OCI-LY7 (cell line): ENCODE measurements at regions not wholly inside any gene's neighbourhood (a gene's known extent, or its start where the extent isn't known, plus 50 kb on each side); places are given as distances from the start of the nearest gene placed in this dataset.

Experiments used
- BruUV-seq: library from RNA; stranded (reverse); fragments of 400-500 nt; replicated peaks from 2 replicates; lab custom pipeline; 2021; lab: Mats Ljungman, UMichigan
- CTCF ChIA-PET: fragments of 300-600 bp; sonication (Branson Sonifier 250); formaldehyde crosslinking; loops from one replicate; lab custom pipeline; 2022; ENCODE audit warnings: antibody characterized with exemption; ENCODE audit not compliant: unreplicated experiment; lab: Charles Lee
- POLR2A ChIA-PET: fragments of 300-600 bp; sonication (Branson Sonifier 250); formaldehyde crosslinking; loops from one replicate; lab custom pipeline; 2022; ENCODE audit warnings: antibody characterized with exemption; lab: Charles Lee
- DNase-seq: peaks from one replicate; pipeline ENCODE4 v3.0.0-alpha.2; 2015; ENCODE audit warnings: low spot score
- H2AFZ ChIP-seq: fragments of 200-600 bp; sonication (generic), shearing (Covaris generic); 2 replicates; pipeline ENCODE4 v1.6.1; 2014; ENCODE audit warnings: mild to moderate bottlenecking, antibody characterized with exemption, low read length, moderate library complexity
- H3K27ac ChIP-seq: fragments of 200-600 bp; sonication (generic); 2 replicates; pipeline ENCODE4 v1.5.1; 2014; ENCODE audit warnings: mixed run types, low read depth, mild to moderate bottlenecking, moderate library complexity, low read length, inconsistent platforms; ENCODE audit not compliant: poor library complexity, severe bottlenecking
- H3K36me3 ChIP-seq: fragments of 200-600 bp; sonication (generic); 2 replicates; pipeline ENCODE4 v1.6.1; 2014; ENCODE audit warnings: mild to moderate bottlenecking, antibody characterized with exemption, low read length, moderate library complexity, mixed read lengths; ENCODE audit not compliant: insufficient read depth
- H3K4me1 ChIP-seq: fragments of 200-600 bp; sonication (generic); 2 replicates; pipeline ENCODE4 v1.5.1; 2014; ENCODE audit warnings: mild to moderate bottlenecking, low read length; ENCODE audit not compliant: insufficient read depth, poor library complexity, severe bottlenecking
- H3K4me2 ChIP-seq: fragments of 200-600 bp; sonication (generic); 2 replicates; pipeline ENCODE4 v1.6.1; 2014; ENCODE audit warnings: mild to moderate bottlenecking, low read length
- H3K4me3 ChIP-seq: fragments of 200-600 bp; sonication (generic); 2 replicates; pipeline ENCODE4 v1.5.1; 2014; ENCODE audit warnings: mild to moderate bottlenecking, low read depth, low read length; ENCODE audit not compliant: poor library complexity, severe bottlenecking
- H3K79me2 ChIP-seq: fragments of 200-600 bp; sonication (generic); 2 replicates; pipeline ENCODE4 v1.6.1; 2016; ENCODE audit warnings: low read depth, mild to moderate bottlenecking, low read length, moderate library complexity, mixed read lengths; ENCODE audit not compliant: insufficient read depth
- H3K9me2 ChIP-seq: fragments of 200-600 bp; sonication (generic); 2 replicates; pipeline ENCODE4 v1.6.1; 2016; ENCODE audit warnings: mild to moderate bottlenecking, low read length, mixed read lengths; ENCODE audit not compliant: insufficient read depth
- H3K9me3 ChIP-seq: fragments of 200-600 bp; sonication (generic); 2 replicates; pipeline ENCODE4 v1.6.1; 2014; ENCODE audit warnings: mild to moderate bottlenecking, mixed run types, low read length, mixed read lengths
- H4K20me1 ChIP-seq: fragments of 200-600 bp; sonication (generic); 2 replicates; pipeline ENCODE4 v1.6.1; 2014; ENCODE audit warnings: mild to moderate bottlenecking, antibody characterized with exemption, low read length, moderate library complexity, mixed read lengths; ENCODE audit not compliant: insufficient read depth
- CTCF ChIP-seq: fragments of 200-600 bp; sonication (generic); conservative IDR thresholded peaks from 2 replicates; pipeline ENCODE4 v1.5.1; 2014; ENCODE audit warnings: mild to moderate bottlenecking, antibody characterized with exemption, low read length, moderate library complexity, mixed read lengths
- EZH2phosphoT487 ChIP-seq: fragments of 200-600 bp; sonication (generic); IDR thresholded peaks from 2 replicates; pipeline ENCODE4 v1.6.1; 2018; ENCODE audit warnings: low read depth, borderline replicate concordance, mild to moderate bottlenecking, mixed run types, antibody characterized with exemption, low read length, moderate library complexity, mixed read lengths
- intact Hi-C: fragments of 100-400 bp; cut with micrococcal nuclease; formaldehyde crosslinking; loops from one replicate; pipeline ENCODE4 v1.10.0; 2022; ENCODE audit not compliant: unreplicated experiment

- no peaks in the 10 kb centered on the region for H3K36me3 ChIP-seq
- BruUV-seq, result no TSS peak
- ChIA-PET POLR2A (no interaction called here), CTCF (no interaction called here)
- H3K9me2 ChIP-seq, result no peaks in the 10 kb centered on the region
- H3K27ac ChIP-seq, result no peak overlapping the region
- H2AFZ ChIP-seq, result no peak overlapping the region
- no peak for TF ChIP-seq EZH2phosphoT487
- no peak for TF ChIP-seq CTCF
- DNase-seq, result no peak
- intact Hi-C loops, result no loop called here
- H3K4me3 ChIP-seq, result no peak overlapping the region
- H3K4me1 ChIP-seq, result no peaks in the 10 kb centered on the region
- no peaks in the 10 kb centered on the region for H3K9me3 ChIP-seq
- no peak overlapping the region for H3K4me2 ChIP-seq
- no peaks in the 10 kb centered on the region for H3K79me2 ChIP-seq
- H4K20me1 ChIP-seq, result no peaks in the 10 kb centered on the region
Measured at GRCh38 chr2:150903461-150903860, 358.2 kb downstream of the RBM43 start.

DNA sequence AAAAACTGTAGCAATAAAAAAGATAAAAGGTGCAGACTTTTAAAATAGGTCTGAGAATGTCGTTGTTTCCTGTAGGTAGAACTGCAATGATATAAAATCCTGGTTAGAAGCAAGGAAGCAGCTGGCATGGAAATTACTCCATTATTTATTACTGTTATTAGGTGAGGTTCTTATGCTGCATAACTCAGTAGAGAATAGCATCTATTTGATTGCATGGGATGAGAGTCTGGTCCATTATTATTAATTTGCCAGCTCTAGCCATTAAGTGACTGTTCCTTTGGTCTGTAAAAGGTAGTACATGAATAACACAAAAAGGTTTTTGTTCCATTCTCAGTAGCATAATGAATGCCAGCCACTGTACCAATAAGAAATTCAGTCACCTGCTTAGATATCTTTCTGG lies 358.6 kb downstream of the RBM43 start:
- no peaks in the 10 kb centered on the region for H3K9me3 ChIP-seq
- H3K9me2 ChIP-seq, result no peaks in the 10 kb centered on the region
- no peaks in the 10 kb centered on the region for H4K20me1 ChIP-seq
- CTCF ChIA-PET, result no interaction called here
- TF ChIP-seq CTCF (no peak), EZH2phosphoT487 (no peak)
- no TSS peak for BruUV-seq
- no peaks in the 10 kb centered on the region for H3K36me3 ChIP-seq
- intact Hi-C loops, result no loop called here
- H3K79me2 ChIP-seq, result no peaks in the 10 kb centered on the region
- DNase-seq, result no peak
- POLR2A ChIA-PET, result no interaction called here
- no peak overlapping the region for H2AFZ ChIP-seq
- H3K4me1 ChIP-seq, result no peaks in the 10 kb centered on the region
- no peak overlapping the region for H3K27ac ChIP-seq
- H3K4me2 ChIP-seq, result no peak overlapping the region
- no peak overlapping the region for H3K4me3 ChIP-seq

DNA sequence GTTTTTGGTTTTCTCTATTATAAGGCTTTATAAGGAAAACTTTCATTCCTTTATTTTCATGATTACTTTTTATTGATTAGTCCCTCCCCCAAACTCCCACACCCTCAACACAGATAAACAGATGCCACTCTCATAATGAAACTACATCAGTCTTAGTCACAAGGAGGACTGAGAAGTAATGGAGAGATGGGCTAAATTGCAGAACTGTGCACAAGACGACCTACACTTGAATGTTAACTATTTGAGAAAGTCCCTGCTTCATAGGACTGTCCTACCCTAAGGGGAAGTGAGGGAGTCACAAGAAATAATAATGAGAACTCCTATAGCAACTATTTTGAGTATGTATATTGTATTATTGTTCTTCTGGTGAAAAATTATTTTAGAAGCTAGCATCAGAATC lies 360.8 kb downstream of the RBM43 start:
- intact Hi-C loops, result no loop called here
- CTCF ChIA-PET, result no interaction called here
- POLR2A ChIA-PET, result no interaction called here
- Histone ChIP-seq H3K36me3 (no peaks in the 10 kb centered on the region), H3K4me2 (no peak overlapping the region), H3K4me1 (no peaks in the 10 kb centered on the region), H3K27ac (no peak overlapping the region), H4K20me1 (no peaks in the 10 kb centered on the region), H3K79me2 (no peaks in the 10 kb centered on the region), H3K9me2 (no peaks in the 10 kb centered on the region), H3K4me3 (no peak overlapping the region), H3K9me3 (no peaks in the 10 kb centered on the region), H2AFZ (no peak overlapping the region)
- no peak for DNase-seq
- no peak for TF ChIP-seq EZH2phosphoT487
- no TSS peak for BruUV-seq
